ENCODE measurements at regions not wholly inside any gene's neighbourhood (a gene's known extent, or its start where the extent isn't known, plus 50 kb on each side); places are given as distances from the start of the nearest gene placed in this dataset.

GRCh38 chr12:60180298-60180697 lies 584.5 kb downstream of the SLC16A7 start:
- H3K4me3 ChIP-seq (replicated peaks in 1 of 2; ENCODE audit: low read depth in 1 of 2, low read length in 2 of 2) = no peak overlapping the region
- ATAC-seq (no peak), DNase-seq (ENCODE audit: low read depth, low spot score) (no peak)
- no TSS peak for BruUV-seq (replicated peaks)
- no peaks in the 10 kb centered on the region for H4K20me1 ChIP-seq (ENCODE audit: insufficient read depth)
- ChIA-PET POLR2A (no interaction called here), CTCF (no interaction called here), RAD21 (ENCODE audit: low non-redundant PET in 1 of 2, low total read pairs in 2 of 2, uncharacterized antibody in 2 of 2, unreplicated experiment in 2 of 2) (no interaction called here)
- no peaks in the 10 kb centered on the region for H3K79me2 ChIP-seq (ENCODE audit: insufficient read depth, low read length)
- H3K4me1 ChIP-seq (ENCODE audit: control insufficient read depth in 1 of 2, insufficient read depth in 2 of 2, low read length in 2 of 2) = no peaks in the 10 kb centered on the region
- no peak overlapping the region for H3K9ac ChIP-seq (ENCODE audit: low read length)
- TF ChIP-seq POLR2A (IDR thresholded peaks at IDR 0.05; ENCODE audit: borderline replicate concordance, extremely low read depth, insufficient read depth, insufficient read length) = no peak
- TF ChIP-seq ZFX (IDR thresholded peaks at IDR 0.05) = no peak
- TF ChIP-seq, protein P1, sequence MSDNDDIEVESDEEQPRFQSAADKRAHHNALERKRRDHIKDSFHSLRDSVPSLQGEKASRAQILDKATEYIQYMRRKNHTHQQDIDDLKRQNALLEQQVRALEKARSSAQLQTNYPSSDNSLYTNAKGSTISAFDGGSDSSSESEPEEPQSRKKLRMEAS (IDR thresholded peaks at IDR 0.05) = no peak
- TF ChIP-seq ELF1 (IDR thresholded peaks at IDR 0.05; ENCODE audit: borderline replicate concordance, low read depth) = no peak
- TF ChIP-seq REST (IDR thresholded peaks at IDR 0.05; ENCODE audit: low read depth) = no peak
- no peak for TF ChIP-seq EZH2 (IDR thresholded peaks at IDR 0.05)
- TF ChIP-seq, protein P2, sequence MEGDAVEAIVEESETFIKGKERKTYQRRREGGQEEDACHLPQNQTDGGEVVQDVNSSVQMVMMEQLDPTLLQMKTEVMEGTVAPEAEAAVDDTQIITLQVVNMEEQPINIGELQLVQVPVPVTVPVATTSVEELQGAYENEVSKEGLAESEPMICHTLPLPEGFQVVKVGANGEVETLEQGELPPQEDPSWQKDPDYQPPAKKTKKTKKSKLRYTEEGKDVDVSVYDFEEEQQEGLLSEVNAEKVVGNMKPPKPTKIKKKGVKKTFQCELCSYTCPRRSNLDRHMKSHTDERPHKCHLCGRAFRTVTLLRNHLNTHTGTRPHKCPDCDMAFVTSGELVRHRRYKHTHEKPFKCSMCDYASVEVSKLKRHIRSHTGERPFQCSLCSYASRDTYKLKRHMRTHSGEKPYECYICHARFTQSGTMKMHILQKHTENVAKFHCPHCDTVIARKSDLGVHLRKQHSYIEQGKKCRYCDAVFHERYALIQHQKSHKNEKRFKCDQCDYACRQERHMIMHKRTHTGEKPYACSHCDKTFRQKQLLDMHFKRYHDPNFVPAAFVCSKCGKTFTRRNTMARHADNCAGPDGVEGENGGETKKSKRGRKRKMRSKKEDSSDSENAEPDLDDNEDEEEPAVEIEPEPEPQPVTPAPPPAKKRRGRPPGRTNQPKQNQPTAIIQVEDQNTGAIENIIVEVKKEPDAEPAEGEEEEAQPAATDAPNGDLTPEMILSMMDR (IDR thresholded peaks at IDR 0.05 in 2 of 3, conservative IDR thresholded peaks at IDR 0.05 in 1 of 3; ENCODE audit: borderline replicate concordance in 1 of 3, insufficient read depth in 1 of 3, low read depth in 2 of 3, low read length in 2 of 3) = no peak
- no peaks in the 10 kb centered on the region for H3K27me3 ChIP-seq (ENCODE audit: insufficient read depth, low read length)
- H3K36me3 ChIP-seq (ENCODE audit: control insufficient read depth in 1 of 2, insufficient read depth in 2 of 2, low read length in 2 of 2) = no peaks in the 10 kb centered on the region
- no peaks in the 10 kb centered on the region for H3K9me2 ChIP-seq (ENCODE audit: insufficient read depth)
- no peaks in the 10 kb centered on the region for H3K9me3 ChIP-seq (ENCODE audit: control insufficient read depth in 1 of 2, insufficient read depth in 1 of 2, low read depth in 1 of 2, low read length in 2 of 2)
- no peak overlapping the region for H3K4me2 ChIP-seq (ENCODE audit: low read length)
- H3K27ac ChIP-seq (ENCODE audit: low read depth, low read length) = no peak overlapping the region
- intact Hi-C loops (cut with micrococcal nuclease) = no loop called here
- no peak overlapping the region for H2AFZ ChIP-seq (ENCODE audit: low read depth, low read length, poor library complexity, severe bottlenecking)
